GM21447 (cell line): ENCODE measurements at regions not wholly inside any gene's neighbourhood (a gene's known extent, or its start where the extent isn't known, plus 50 kb on each side); places are given as distances from the start of the nearest gene placed in this dataset.

Experiments used
- ATAC-seq: cut with Tn5 transposase; IDR thresholded peaks from one replicate; pipeline ENCODE4 v1.9.1; 2021; ENCODE audit not compliant: unreplicated experiment

DNA sequence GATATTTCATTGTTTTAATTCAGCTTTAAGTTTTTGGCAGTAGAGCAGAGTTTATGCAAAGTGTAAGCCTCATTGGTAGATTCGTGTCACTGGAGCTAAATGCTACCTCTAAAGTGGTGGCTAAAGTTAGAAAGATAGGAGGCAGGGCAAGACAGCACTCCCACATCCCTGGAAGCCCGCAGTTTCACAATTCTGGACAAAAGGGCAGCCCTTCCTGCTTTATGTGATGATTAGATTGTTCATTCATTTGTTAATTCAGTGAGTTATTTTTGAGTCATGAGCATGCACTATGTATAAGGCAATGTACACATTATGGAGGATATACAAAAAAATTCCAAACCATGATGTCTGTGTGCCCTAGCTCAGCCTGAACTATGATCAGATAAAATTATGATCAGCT, 52.1 kb upstream of the EIF3M start:
- ATAC-seq = no peak

DNA sequence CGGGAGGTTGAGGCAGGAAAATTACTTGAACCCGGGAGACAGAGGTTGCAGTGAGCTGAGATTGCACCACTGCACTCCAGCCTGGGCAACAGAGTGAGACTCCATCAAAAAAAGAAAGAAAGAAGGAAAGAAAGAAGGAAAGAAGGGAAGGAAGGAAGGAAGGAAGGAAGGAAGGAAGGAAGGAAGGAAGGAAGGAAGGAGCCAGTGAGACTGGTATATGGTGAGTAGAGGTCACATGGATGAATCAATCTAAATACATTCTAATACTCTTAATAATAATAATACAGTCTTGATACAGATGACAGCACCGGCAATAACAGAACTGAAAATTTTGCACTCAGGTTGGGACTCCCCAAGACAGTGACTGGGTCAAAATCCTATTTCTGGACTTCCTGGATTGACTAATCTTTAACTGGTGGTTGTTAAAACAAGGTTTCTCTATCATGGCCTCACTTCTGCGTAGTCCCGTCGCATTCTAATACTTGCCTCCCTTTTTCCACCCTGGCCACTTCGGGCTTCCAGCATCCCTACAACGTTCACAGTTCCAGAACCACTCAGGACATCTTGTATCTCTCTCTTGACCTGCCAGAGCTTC, 53.5 kb upstream of the EIF3M start:
- ATAC-seq = peak; percentile 100

DNA sequence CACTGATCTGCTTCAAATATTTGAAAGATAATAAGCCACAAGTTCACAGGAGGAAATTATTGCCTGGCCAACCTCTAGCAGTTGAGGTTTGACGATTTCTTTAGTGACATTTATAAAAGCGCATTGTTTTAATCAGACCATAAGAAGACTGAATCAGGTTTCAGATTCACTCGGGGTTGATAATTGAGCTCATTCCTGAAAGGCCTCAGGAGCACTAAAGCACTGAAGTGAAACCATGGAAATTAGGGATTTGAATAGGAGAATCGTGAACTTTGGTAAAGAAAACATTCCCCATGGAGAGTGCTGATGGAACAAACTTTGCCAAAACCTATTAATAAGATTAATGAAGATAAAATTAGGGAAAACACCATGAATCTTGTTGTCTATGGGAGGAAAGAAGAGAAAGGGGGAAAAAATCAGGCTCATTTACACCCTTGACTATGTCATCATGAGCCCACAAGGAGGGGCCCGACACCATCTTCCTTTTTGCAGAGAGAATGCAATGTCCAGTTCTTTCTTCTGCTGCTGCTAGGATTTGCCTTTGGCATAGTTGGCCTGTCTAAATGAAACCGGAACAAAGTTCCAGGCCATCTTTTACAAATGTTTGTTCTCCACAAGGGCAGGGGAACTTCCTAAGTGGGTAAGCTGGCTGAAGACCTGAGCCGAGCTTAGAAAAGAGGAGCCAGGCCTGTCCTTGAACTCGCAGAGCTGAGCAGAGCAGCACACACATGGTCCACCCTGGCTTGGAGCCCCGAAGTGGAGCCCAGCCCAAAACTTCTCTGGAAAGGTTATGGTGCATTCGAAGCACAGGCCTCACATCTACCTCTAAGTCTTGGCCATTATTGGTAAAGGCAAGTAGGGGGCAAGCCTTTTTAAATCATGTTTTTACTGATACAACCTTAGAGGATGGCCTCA, 56.1 kb upstream of the EIF3M start:
- no peak for ATAC-seq

DNA sequence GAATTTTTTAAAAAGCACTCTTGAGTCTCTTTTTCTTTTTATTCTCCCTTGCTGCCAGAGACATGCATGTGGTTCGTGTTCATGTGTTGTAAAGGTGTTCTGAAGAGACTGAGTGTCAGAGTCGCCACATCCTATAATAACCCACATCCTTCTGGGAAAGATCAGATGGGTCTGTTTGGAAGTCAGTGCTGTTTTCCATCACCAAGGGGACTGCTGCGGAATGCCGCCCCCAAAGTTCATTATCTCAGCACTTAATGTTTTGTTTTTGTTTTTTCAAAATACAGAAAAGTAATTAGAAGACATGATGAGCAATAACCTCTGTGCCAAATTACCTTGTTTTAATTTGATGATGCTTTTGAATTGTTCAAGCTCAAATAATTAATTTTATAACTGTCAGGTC, 56.9 kb upstream of the EIF3M start:
- no peak for ATAC-seq

DNA sequence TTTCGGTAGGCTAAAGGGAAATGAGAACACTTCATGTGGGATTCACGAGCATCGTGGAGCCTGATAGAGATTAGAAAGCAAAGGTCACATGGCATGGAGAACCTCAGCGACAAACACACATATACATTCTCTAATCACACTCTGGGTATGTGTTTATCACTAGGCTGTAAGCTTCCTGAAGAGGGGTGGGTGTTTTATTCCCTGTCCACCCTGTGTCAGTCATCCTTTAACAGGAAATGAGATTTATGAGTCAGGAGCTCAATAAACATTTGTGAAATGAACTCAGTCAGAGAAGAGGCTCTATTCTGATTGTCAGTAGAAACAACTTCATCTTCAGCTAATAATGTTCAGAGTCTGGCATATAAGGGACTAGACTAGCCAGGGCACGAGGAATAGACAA, 71.7 kb upstream of the EIF3M start:
- ATAC-seq = no peak

DNA sequence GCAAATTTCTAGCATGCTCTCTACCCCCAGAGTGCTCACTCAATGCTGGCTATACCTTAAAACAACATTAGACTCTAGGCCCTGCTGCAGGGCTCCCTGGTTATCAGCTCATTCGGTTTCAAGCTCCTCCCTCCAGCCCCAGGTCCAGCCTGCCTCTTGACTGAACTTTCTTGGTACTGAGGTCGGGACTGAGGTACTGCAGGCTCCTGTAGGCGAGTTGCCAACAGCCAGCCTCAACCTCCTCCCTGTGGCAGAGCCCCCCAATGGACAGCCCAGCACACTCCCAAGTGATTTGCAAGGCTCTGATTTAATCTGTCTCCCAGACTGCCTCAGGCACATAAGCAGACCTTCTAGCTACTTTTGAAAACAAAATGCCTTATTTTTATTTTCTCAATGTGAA, 73.6 kb upstream of the EIF3M start:
- no peak for ATAC-seq

DNA sequence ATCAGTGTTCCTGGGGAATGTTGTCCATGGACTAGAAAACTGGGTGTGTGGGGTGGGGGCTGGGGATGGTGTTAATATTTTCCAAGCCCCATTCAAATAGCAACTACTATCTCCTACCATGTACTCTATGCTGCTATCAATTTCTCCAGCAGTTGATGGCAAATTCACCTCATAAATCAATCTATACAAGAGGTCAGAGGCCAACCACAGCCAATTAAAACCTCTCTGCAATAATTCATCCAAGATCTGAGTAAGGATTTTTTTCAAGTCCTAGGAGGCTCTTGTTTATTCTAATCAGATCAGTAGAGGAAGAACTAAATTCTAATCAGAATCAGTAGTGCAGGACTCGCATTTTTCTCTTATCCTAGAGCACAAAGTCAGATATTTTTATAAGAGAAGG, 73.4 kb upstream of the WT1 start:
- no peak for ATAC-seq

DNA sequence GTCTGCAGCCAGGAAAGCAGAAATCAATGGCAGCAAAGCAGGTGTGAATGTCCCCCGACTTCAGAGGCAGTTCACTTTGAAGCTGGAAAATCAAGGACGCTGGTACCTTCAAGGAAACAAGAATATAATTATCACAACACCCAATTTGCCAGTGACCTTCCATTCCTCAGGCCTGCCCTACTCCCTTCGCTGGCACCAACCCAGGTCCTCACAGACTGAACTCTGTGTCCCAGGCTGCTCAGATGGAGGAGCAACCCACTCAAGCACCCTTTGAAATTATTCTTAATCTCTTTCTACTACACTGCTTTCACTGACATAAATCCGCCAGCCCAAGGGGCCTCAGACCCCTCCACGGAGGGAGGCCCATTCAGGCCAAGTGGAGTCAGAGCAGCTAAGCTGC, 64.7 kb upstream of the WT1 start:
- no peak for ATAC-seq

DNA sequence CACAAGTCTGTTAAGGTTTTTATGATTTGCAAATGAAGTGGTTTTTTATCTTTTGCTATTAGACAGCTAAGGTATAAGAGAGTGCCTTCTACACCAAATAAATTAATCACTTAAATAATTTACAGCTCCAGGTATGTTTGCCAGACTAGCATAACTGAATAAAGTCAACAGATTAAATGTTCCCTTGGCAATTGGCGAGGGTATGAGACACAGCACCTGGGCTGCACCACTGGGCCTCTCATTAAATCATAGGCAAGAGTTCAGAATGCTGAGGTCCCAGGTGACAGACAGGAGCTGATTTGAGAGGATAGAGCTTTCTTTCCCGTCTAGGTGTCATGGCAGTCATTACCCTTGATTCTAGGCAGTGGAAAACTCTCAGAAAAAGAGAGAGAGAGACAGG, 62.6 kb upstream of the WT1 start:
- no peak for ATAC-seq

DNA sequence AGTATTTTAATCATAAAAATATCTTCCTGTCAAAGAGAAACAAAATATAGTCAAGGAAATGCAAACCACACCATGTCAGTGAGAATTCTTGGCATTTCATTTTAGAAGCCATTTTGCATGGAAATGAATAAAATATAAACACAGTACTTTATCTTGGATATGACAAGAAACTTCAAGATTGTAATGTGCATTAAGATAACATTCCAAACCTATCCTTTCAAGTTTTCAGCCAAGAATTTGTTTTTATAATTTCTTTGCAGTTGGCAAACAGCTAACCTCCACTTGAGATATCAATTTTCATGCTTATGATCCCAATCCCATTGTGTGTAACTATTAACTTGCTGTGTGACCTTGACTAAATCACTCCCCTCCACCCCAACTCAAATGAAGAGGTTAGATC, 59.3 kb upstream of the WT1 start:
- ATAC-seq = no peak

DNA sequence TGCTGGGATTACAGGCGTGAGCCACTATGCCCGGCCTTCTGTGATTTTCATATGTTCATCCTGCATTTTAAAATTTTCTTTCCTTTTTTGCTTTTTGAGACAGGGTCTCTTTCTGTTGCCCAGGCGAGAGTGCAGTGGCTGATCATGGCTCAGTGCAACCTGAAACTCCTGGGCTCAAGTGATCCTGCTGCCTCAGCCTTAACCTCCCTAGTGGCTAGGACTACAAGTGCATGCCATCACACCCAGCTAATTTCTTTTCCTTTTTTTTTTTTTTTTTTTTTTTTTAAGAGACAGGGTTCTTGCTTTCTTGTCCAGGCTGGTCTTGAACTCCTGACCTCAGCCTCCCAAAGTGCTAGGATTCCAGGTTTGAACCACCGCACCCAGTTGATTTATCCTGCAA, 54.1 kb upstream of the WT1 start:
- ATAC-seq = no peak

DNA sequence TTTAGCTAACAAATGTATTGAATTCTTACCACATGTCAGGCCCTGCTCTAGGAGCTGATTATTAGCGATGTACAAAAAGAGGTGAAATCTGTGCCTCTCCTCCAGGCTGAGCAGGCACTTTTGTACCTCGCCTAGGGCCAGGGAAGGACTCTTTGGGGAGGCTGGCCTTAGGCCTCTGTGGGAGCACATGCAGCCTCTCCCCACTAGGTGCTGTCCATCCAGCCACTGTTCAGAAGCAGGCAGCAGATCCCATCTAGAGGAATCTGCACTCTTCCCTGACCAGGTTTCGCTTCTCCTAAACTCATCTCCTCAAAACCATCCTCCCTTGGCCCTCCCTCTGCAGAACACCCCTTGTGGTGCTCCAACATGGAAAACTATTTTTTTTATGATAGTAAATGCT, 51.9 kb upstream of the WT1 start:
- ATAC-seq = no peak

DNA sequence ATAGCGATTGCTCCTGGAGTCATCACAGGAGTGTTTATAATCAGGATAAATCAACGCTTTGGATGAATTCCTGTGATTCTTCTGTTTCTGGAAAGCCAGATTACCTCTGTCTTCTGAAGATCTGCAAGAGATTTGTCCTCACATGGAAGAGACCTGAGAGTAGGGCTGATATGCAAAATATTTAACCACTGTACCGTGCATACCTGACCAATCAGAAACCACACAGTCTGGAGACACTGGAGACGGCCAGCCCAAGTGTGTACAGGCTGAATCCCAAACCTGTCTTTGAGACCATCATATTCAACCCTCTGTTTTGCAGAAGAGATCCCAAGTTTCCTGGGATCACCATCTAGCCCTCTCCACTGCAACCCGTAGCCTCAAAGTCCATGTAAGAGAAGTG, 50.4 kb upstream of the WT1 start:
- no peak for ATAC-seq
